ENCODE measurements at regions not wholly inside any gene's neighbourhood (a gene's known extent, or its start where the extent isn't known, plus 50 kb on each side); places are given as distances from the start of the nearest gene placed in this dataset.

DNA sequence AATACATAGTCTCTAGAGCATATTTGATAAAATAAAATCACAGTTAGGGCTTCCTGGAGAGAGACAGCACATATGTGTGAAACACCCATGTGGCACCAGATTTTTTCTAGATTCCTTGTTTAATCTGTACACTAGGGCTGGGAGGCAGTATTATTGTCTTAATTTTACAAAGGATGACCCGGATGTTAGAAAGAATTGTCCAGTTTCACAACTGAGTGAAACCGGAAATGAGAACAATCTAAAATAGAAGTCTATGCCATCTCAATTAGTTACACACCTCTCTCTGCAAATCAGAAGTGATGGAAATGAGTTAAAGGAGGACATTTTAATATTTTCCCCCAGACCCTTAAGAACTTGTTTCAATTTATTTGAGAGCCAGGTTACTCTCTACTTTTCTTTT is 463.7 kb upstream of the DSEL start:
- POLR2A ChIA-PET: no interaction called here
- Mint-ChIP-seq H3K4me3 (no peak overlapping the region), H3K27ac (no peak overlapping the region), H3K4me1 (no peaks in the 10 kb centered on the region), H3K9me3 (peaks cover 0 to 5% (median 0%) of the 10 kb centered on the region in 5 donors), H3K36me3 (no peaks in the 10 kb centered on the region), H3K27me3 (no peaks in the 10 kb centered on the region)
- H3K9me3 ChIP-seq (ENCODE audit: low read length): no peaks in the 10 kb centered on the region
- H3K27ac ChIP-seq (ENCODE audit: low read depth, low read length): no peak overlapping the region
- no peaks in the 10 kb centered on the region for H3K27me3 ChIP-seq (ENCODE audit: insufficient read depth, low read length, poor library complexity, severe bottlenecking)
- H3K36me3 ChIP-seq (ENCODE audit: insufficient read depth, low read length): no peaks in the 10 kb centered on the region
- CTCF ChIA-PET: no interaction called here
- no peak overlapping the region for H3K4me3 ChIP-seq (ENCODE audit: low read length)
- H3K4me1 ChIP-seq (ENCODE audit: insufficient read depth, low read length): no peaks in the 10 kb centered on the region
- no peak for DNase-seq

DNA sequence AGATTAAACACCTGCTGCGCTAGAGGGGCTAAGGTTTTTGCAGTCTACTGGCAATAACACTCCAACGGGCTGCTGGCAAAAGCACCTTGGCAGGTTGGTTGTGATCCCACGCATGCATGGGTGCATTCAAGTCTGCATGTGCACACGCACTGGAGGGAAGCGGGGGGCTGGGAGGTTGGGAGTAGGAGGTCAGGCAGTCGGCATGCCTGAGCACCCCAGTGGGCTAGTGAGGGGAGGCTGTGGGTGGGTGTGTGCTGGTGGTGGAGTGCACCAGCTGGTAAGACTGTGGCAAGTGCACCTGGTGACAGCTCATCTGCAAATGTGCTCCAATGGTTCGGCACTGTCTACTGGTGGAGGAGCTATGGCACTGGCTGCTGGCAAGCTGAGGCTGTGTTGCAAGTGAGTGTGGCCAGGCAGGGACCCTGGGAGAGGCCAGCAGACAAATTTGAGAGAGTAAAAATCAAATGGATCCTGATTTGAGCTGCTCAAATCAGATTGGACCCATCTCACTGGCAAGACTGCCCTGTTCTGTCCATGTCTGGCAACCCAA is 460.6 kb upstream of the DSEL start:
- no peak overlapping the region for H3K27ac ChIP-seq (ENCODE audit: low read depth, low read length)
- POLR2A ChIA-PET: no interaction called here
- Mint-ChIP-seq H3K27ac (no peak overlapping the region), H3K9me3 (peaks cover 0 to 10% (median 0%) of the 10 kb centered on the region in 5 donors), H3K4me1 (no peaks in the 10 kb centered on the region), H3K27me3 (no peaks in the 10 kb centered on the region), H3K4me3 (no peak overlapping the region), H3K36me3 (no peaks in the 10 kb centered on the region)
- no peaks in the 10 kb centered on the region for H3K9me3 ChIP-seq (ENCODE audit: low read length)
- no peaks in the 10 kb centered on the region for H3K4me1 ChIP-seq (ENCODE audit: insufficient read depth, low read length)
- H3K4me3 ChIP-seq (ENCODE audit: low read length): no peak overlapping the region
- DNase-seq: no peak
- no peaks in the 10 kb centered on the region for H3K27me3 ChIP-seq (ENCODE audit: insufficient read depth, low read length, poor library complexity, severe bottlenecking)
- no peaks in the 10 kb centered on the region for H3K36me3 ChIP-seq (ENCODE audit: insufficient read depth, low read length)
- CTCF ChIA-PET: no interaction called here

- H3K4me3 ChIP-seq (ENCODE audit: low read length): no peak overlapping the region
- Mint-ChIP-seq H3K27me3 (no peaks in the 10 kb centered on the region), H3K9me3 (peaks cover 0 to 10% (median 0%) of the 10 kb centered on the region in 5 donors), H3K36me3 (no peaks in the 10 kb centered on the region), H3K4me1 (no peaks in the 10 kb centered on the region), H3K4me3 (no peak overlapping the region), H3K27ac (no peak overlapping the region)
- DNase-seq: no peak
- no peaks in the 10 kb centered on the region for H3K9me3 ChIP-seq (ENCODE audit: low read length)
- ChIA-PET POLR2A (no interaction called here), CTCF (no interaction called here)
- H3K27me3 ChIP-seq (ENCODE audit: insufficient read depth, low read length, poor library complexity, severe bottlenecking): no peaks in the 10 kb centered on the region
- H3K36me3 ChIP-seq (ENCODE audit: insufficient read depth, low read length): no peaks in the 10 kb centered on the region
- H3K27ac ChIP-seq (ENCODE audit: low read depth, low read length): no peak overlapping the region
- no peaks in the 10 kb centered on the region for H3K4me1 ChIP-seq (ENCODE audit: insufficient read depth, low read length)
Observed at GRCh38 chr18:67973916-67974315, 457.4 kb upstream of the DSEL start.

DNA sequence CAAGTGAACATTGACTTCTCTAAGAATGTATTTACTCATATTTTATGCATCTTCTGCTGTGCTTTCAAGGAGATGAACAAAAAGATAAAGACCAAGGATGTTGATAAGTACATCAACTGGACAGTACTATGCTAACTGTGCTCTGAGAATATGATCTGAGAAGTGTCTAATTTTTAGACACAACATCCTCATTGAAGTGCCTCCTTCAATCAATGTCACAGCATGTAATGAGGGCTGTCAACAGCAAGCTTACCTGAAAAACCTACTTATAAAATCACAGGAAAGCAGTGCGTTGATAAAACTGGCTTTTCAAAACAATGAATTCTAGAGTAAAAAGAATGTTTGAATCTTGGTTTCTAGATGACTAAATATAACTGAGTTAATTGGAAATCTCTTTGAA is 452.9 kb upstream of the DSEL start:
- H3K36me3 ChIP-seq (ENCODE audit: insufficient read depth, low read length): no peaks in the 10 kb centered on the region
- no peaks in the 10 kb centered on the region for H3K27me3 ChIP-seq (ENCODE audit: insufficient read depth, low read length, poor library complexity, severe bottlenecking)
- no peaks in the 10 kb centered on the region for H3K27me3 Mint-ChIP-seq
- no peak overlapping the region for H3K27ac ChIP-seq (ENCODE audit: low read depth, low read length)
- H3K27ac Mint-ChIP-seq: no peak overlapping the region
- H3K4me3 Mint-ChIP-seq: no peak overlapping the region
- H3K9me3 Mint-ChIP-seq: peaks cover 0 to 4% (median 0%) of the 10 kb centered on the region in 5 donors
- H3K4me3 ChIP-seq (ENCODE audit: low read length): no peak overlapping the region
- no peak for DNase-seq
- no peaks in the 10 kb centered on the region for H3K9me3 ChIP-seq (ENCODE audit: low read length)
- ChIA-PET CTCF (no interaction called here), POLR2A (no interaction called here)
- H3K4me1 ChIP-seq (ENCODE audit: insufficient read depth, low read length): no peaks in the 10 kb centered on the region
- no peaks in the 10 kb centered on the region for H3K4me1 Mint-ChIP-seq
- H3K36me3 Mint-ChIP-seq: no peaks in the 10 kb centered on the region

DNA sequence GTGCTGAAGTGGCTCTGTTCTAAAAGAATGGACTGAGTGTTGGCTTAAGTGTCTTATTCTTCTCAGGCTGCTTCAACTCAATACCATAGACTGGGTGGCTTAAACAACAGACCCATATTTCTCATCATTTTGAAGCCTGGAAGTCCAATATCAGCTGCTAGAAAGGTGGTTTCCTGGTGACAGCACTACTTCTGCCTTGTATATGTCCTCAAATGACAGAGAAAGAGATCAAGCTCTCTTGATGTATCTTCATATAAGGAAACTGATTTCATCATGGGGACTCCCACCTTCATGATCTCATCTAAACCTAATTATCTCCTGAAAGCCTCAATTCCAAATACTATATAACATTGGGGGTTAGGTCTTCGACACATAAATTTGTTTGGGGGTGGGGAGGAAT is 449.7 kb upstream of the DSEL start:
- Mint-ChIP-seq H3K27me3 (no peaks in the 10 kb centered on the region), H3K27ac (no peak overlapping the region), H3K36me3 (no peaks in the 10 kb centered on the region), H3K4me3 (no peak overlapping the region), H3K9me3 (no peaks in the 10 kb centered on the region), H3K4me1 (no peaks in the 10 kb centered on the region)
- Histone ChIP-seq H3K4me1 (ENCODE audit: insufficient read depth, low read length) (no peaks in the 10 kb centered on the region), H3K27me3 (ENCODE audit: insufficient read depth, low read length, poor library complexity, severe bottlenecking) (no peaks in the 10 kb centered on the region), H3K36me3 (ENCODE audit: insufficient read depth, low read length) (no peaks in the 10 kb centered on the region), H3K27ac (ENCODE audit: low read depth, low read length) (no peak overlapping the region), H3K9me3 (ENCODE audit: low read length) (no peaks in the 10 kb centered on the region), H3K4me3 (ENCODE audit: low read length) (no peak overlapping the region)
- ChIA-PET POLR2A (no interaction called here), CTCF (no interaction called here)
- no peak for DNase-seq

GRCh38 chr18:67964462-67964861 is 447.9 kb upstream of the DSEL start:
- no peaks in the 10 kb centered on the region for H3K27me3 Mint-ChIP-seq
- ChIA-PET POLR2A (no interaction called here), CTCF (no interaction called here)
- Histone ChIP-seq H3K27ac (ENCODE audit: low read depth, low read length) (no peak overlapping the region), H3K36me3 (ENCODE audit: insufficient read depth, low read length) (no peaks in the 10 kb centered on the region), H3K4me1 (ENCODE audit: insufficient read depth, low read length) (no peaks in the 10 kb centered on the region), H3K9me3 (ENCODE audit: low read length) (no peaks in the 10 kb centered on the region), H3K27me3 (ENCODE audit: insufficient read depth, low read length, poor library complexity, severe bottlenecking) (no peaks in the 10 kb centered on the region), H3K4me3 (ENCODE audit: low read length) (no peak overlapping the region)
- peaks cover 0 to 2% (median 0%) of the 10 kb centered on the region in 5 donors for H3K9me3 Mint-ChIP-seq
- DNase-seq: no peak
- H3K36me3 Mint-ChIP-seq: no peaks in the 10 kb centered on the region
- no peaks in the 10 kb centered on the region for H3K4me1 Mint-ChIP-seq
- no peak overlapping the region for H3K4me3 Mint-ChIP-seq
- no peak overlapping the region for H3K27ac Mint-ChIP-seq

DNA sequence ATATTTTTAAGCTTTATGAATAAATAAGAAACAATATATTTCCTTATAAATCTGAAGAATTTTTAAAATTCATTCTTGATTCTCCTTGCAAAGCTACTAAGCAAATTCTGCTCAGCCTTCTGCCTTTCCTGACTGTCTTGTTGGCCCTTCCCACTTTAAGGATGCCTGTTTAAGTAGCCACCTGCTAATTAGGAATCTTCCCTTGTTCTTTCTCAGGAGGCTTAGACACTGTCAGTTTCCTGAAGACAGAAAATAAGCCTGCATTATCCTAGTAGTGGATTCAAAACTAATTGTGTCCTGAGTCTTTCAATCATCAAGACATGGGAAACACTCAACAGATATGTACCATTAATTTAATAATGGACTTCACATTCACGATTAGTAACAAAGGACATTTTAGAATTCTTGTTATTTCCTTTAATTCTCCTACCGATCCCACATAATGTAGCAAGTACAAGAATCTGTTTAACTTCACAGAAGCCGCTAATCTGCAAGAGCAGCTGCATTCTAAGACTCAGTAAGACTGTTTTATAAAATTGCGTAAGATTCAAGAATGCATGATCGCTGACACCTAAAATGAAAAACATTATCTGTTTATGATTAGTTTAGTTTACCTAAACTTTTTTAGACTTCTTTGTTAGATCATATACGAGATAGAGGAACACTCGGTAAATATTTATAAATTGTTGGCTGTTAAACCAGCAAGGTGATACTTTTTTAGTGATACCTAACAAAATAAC is 445.4 kb upstream of the DSEL start:
- POLR2A ChIA-PET: no interaction called here
- no peak for DNase-seq

DNA sequence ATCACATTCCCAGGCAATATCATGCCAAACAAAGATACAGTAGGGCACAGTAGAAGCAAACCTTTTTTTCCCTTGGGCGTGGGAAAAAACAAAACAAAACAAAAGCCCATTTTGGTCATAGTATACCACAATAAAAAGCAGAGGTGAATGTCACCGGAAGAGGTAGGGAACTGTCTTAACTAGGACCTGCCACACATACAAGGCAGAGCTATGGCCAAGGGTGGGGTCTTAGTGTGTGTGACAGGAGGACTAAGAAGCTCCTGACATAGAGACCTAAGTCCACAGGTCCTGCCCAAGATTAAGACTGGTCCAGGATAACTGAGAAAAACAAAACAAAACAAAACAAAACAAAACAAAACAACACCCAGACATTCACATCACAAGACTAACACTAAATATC is 441.2 kb upstream of the DSEL start:
- no peak for DNase-seq
- no peak overlapping the region for H3K4me3 Mint-ChIP-seq
- H3K4me1 ChIP-seq (ENCODE audit: insufficient read depth, low read length): no peaks in the 10 kb centered on the region
- no peaks in the 10 kb centered on the region for H3K27me3 Mint-ChIP-seq
- H3K36me3 Mint-ChIP-seq: no peaks in the 10 kb centered on the region
- no peaks in the 10 kb centered on the region for H3K9me3 ChIP-seq (ENCODE audit: low read length)
- no peaks in the 10 kb centered on the region for H3K36me3 ChIP-seq (ENCODE audit: insufficient read depth, low read length)
- H3K27ac ChIP-seq (ENCODE audit: low read depth, low read length): no peak overlapping the region
- no peak overlapping the region for H3K4me3 ChIP-seq (ENCODE audit: low read length)
- ChIA-PET CTCF (no interaction called here), POLR2A (no interaction called here)
- no peaks in the 10 kb centered on the region for H3K4me1 Mint-ChIP-seq
- H3K9me3 Mint-ChIP-seq: peaks cover 0 to 2% (median 0%) of the 10 kb centered on the region in 5 donors
- peak overlapping the region in 1 of 8 donors; percentile 62 for H3K27ac Mint-ChIP-seq
- H3K27me3 ChIP-seq (ENCODE audit: insufficient read depth, low read length, poor library complexity, severe bottlenecking): no peaks in the 10 kb centered on the region

More for the DNA sequence above, 445.4 kb upstream of the DSEL start:
- CTCF ChIA-PET: no interaction called here
- Histone ChIP-seq H3K27ac (ENCODE audit: low read depth, low read length) (no peak overlapping the region), H3K27me3 (ENCODE audit: insufficient read depth, low read length, poor library complexity, severe bottlenecking) (no peaks in the 10 kb centered on the region), H3K9me3 (ENCODE audit: low read length) (no peaks in the 10 kb centered on the region), H3K36me3 (ENCODE audit: insufficient read depth, low read length) (no peaks in the 10 kb centered on the region), H3K4me3 (ENCODE audit: low read length) (no peak overlapping the region), H3K4me1 (ENCODE audit: insufficient read depth, low read length) (no peaks in the 10 kb centered on the region)
- H3K27ac Mint-ChIP-seq: no peak overlapping the region
- H3K27me3 Mint-ChIP-seq: no peaks in the 10 kb centered on the region
- H3K9me3 Mint-ChIP-seq: peaks cover 0 to 2% (median 0%) of the 10 kb centered on the region in 5 donors
- H3K4me1 Mint-ChIP-seq: no peaks in the 10 kb centered on the region
- H3K36me3 Mint-ChIP-seq: no peaks in the 10 kb centered on the region
- no peak overlapping the region for H3K4me3 Mint-ChIP-seq

All from CD8-positive, alpha-beta memory T cell (primary cell).